ENCODE measurements at regions not wholly inside any gene's neighbourhood (a gene's known extent, or its start where the extent isn't known, plus 50 kb on each side); places are given as distances from the start of the nearest gene placed in this dataset.

- FAIRE-seq (no peak), DNase-seq (ENCODE audit: low read depth in 1 of 2, low spot score in 2 of 2) (no peak)
- Histone ChIP-seq H3K14ac (ENCODE audit: insufficient read length) (no peak overlapping the region), H2BK120ac (replicated peaks; ENCODE audit: low read depth, low read length) (no peak overlapping the region), H3K23me2 (ENCODE audit: low read depth, low read length) (no peaks in the 10 kb centered on the region), H2AK5ac (ENCODE audit: low read depth, low read length) (no peak overlapping the region), H3K4ac (replicated peaks; ENCODE audit: insufficient read length, low read depth, low read length) (no peak overlapping the region), H2BK5ac (ENCODE audit: low read depth, low read length) (no peak overlapping the region), H3K9ac (replicated peaks in 1 of 4; ENCODE audit: extremely low read depth in 1 of 4, low read depth in 3 of 4, low read length in 3 of 4) (no peak overlapping the region), H2BK20ac (ENCODE audit: low read length) (no peak overlapping the region), H3K9me3 (ENCODE audit: insufficient read depth in 2 of 2, low read depth in 1 of 2, low read length in 1 of 2) (no peaks in the 10 kb centered on the region), H4K8ac (ENCODE audit: extremely low read depth, insufficient read depth, low read length) (no peak overlapping the region; the same call in 1 of the 2 replicates), H4K5ac (ENCODE audit: insufficient read length, low read depth, low read length) (no peak overlapping the region), H2AFZ (ENCODE audit: low read length) (no peak overlapping the region), H3K27me3 (replicated peaks in 1 of 4; ENCODE audit: control insufficient read depth in 3 of 4, extremely low read depth in 1 of 4, insufficient read depth in 3 of 4, low read length in 3 of 4) (no peaks in the 10 kb centered on the region), H4K91ac (replicated peaks; ENCODE audit: insufficient read length, low read length) (no peak overlapping the region), H4K20me1 (replicated peaks in 1 of 2; ENCODE audit: control insufficient read depth in 1 of 2, insufficient read depth in 2 of 2, low read length in 2 of 2) (no peaks in the 10 kb centered on the region), H3K79me2 (ENCODE audit: control insufficient read depth in 1 of 2, insufficient read depth in 2 of 2, low read length in 2 of 2) (no peaks in the 10 kb centered on the region), H3K4me3 (ENCODE audit: extremely low read depth in 1 of 4, insufficient read depth in 2 of 4, low read depth in 3 of 4, low read length in 4 of 4) (no peak overlapping the region), H3K4me1 (replicated peaks in 1 of 4; ENCODE audit: control insufficient read depth in 3 of 4, insufficient read depth in 4 of 4, low read length in 3 of 4) (peaks cover 0 to 2% (median 0%) of the 10 kb centered on the region in 4 experiments; a peak in 1 of 7 replicates), H3K23ac (ENCODE audit: insufficient read length) (no peak overlapping the region), H2BK12ac (ENCODE audit: low read depth, low read length) (no peak overlapping the region), H3K18ac (ENCODE audit: extremely low read depth, low read length) (no peak overlapping the region), H3K79me1 (ENCODE audit: low read depth, low read length) (no peaks in the 10 kb centered on the region), H3K56ac (replicated peaks; ENCODE audit: insufficient read length, low read depth, low read length) (no peak overlapping the region), H3K36me3 (ENCODE audit: control insufficient read depth in 2 of 4, insufficient read depth in 4 of 4, low read length in 3 of 4) (no peaks in the 10 kb centered on the region), H3K27ac (ENCODE audit: low read depth, low read length) (no peak overlapping the region), H3K4me2 (ENCODE audit: insufficient read depth in 1 of 2, low read depth in 2 of 2, low read length in 2 of 2) (no peak overlapping the region), H2BK15ac (ENCODE audit: low read length) (no peak overlapping the region)
- ChIA-PET CTCF (ENCODE audit: partially characterized antibody) (interaction anchor here (0.8 to 0.9 kb wide), 2 partner anchors 58 to 63 kb away, joined by 3 to 4 read pairs; no protein-coding TSS in a partner anchor), POLR2A (ENCODE audit: partially characterized antibody) (no interaction called here)
- TF ChIP-seq ASH2L (IDR thresholded peaks at IDR 0.05; ENCODE audit: low read length), result no peak
- no peak for TF ChIP-seq NRF1 (IDR thresholded peaks at IDR 0.05; ENCODE audit: low read depth, low read length)
- WGBS, 2 experiments (ENCODE audit: extremely low coverage in 1 of 2, insufficient coverage in 1 of 2, insufficient read length in 1 of 2, insufficient replicate concordance in 2 of 2, low coverage in 1 of 2, low lambda C conversion rate in 2 of 2, missing lambda C conversion rate in 1 of 2), result 82% methylated on average over 2 of the region's 3 CpGs; no CpG with 5 or more reads in 1 of the 2 experiments
Measured at GRCh38 chr3:72035606-72036005, 250.7 kb upstream of the PROK2 start.

Measured in H1 (cell line).